Nephron progenitor cell (in vitro differentiated cells): ENCODE measurements at regions not wholly inside any gene's neighbourhood (a gene's known extent, or its start where the extent isn't known, plus 50 kb on each side); places are given as distances from the start of the nearest gene placed in this dataset.
"Not testable (repeated sequence)": the region's sequence is repeated elsewhere in the genome, so short reads cannot be mapped to it uniquely, and the experiment has no call there.

Experiments used
- DNase-seq: peaks from one replicate; pipeline ENCODE4 v3.0.0; 2021
- H3K27ac Mint-ChIP-seq: 2 replicates; pipeline ENCODE4 v1.8.0; 2021; ENCODE audit warnings: mild to moderate bottlenecking, moderate library complexity, mixed read lengths
- H3K27me3 Mint-ChIP-seq: 2 replicates; pipeline ENCODE4 v1.8.0; 2021; ENCODE audit warnings: mild to moderate bottlenecking, low read depth, mixed read lengths; ENCODE audit not compliant: poor library complexity
- H3K36me3 Mint-ChIP-seq: 2 replicates; pipeline ENCODE4 v1.8.0; 2021; ENCODE audit warnings: low read depth, mixed read lengths
- H3K4me1 Mint-ChIP-seq: 2 replicates; pipeline ENCODE4 v1.8.0; 2021; ENCODE audit warnings: mixed read lengths
- H3K4me3 Mint-ChIP-seq: 2 replicates; pipeline ENCODE4 v1.8.0; 2021; ENCODE audit warnings: mild to moderate bottlenecking, moderate library complexity, mixed read lengths
- H3K9me3 Mint-ChIP-seq: 2 replicates; pipeline ENCODE4 v1.8.0; 2021; ENCODE audit warnings: mild to moderate bottlenecking, moderate library complexity, mixed read lengths
- CTCF ChIP-seq: fragments of 200-600 bp; sonication (generic); IDR thresholded peaks from 2 replicates; pipeline ENCODE4 v1.5.0; 2021; ENCODE audit warnings: antibody characterized with exemption

- H3K27ac Mint-ChIP-seq, H3K4me3 Mint-ChIP-seq, DNase-seq, H3K4me1 Mint-ChIP-seq, H3K36me3 Mint-ChIP-seq, H3K27me3 Mint-ChIP-seq: not testable (repeated sequence)
- H3K9me3 Mint-ChIP-seq = peaks cover 55% of the 10 kb centered on the region
Measured at GRCh38 chr21:13985137-13985864, 225.5 kb downstream of the LIPI start.

GRCh38 chr21:13984728-13985127, 226.0 kb downstream of the LIPI start:
- not testable (repeated sequence) for H3K27ac Mint-ChIP-seq, H3K27me3 Mint-ChIP-seq, DNase-seq, H3K4me1 Mint-ChIP-seq, H3K4me3 Mint-ChIP-seq, H3K36me3 Mint-ChIP-seq
- H3K9me3 Mint-ChIP-seq = peaks cover 52% of the 10 kb centered on the region

GRCh38 chr21:13981176-13982087, 229.3 kb downstream of the LIPI start:
- peaks cover 35% of the 10 kb centered on the region for H3K9me3 Mint-ChIP-seq
- H3K27ac Mint-ChIP-seq, H3K27me3 Mint-ChIP-seq, H3K4me3 Mint-ChIP-seq, H3K4me1 Mint-ChIP-seq, DNase-seq, H3K36me3 Mint-ChIP-seq: not testable (repeated sequence)

GRCh38 chr21:13980115-13980662, 230.6 kb downstream of the LIPI start:
- H3K27me3 Mint-ChIP-seq, H3K4me1 Mint-ChIP-seq, H3K36me3 Mint-ChIP-seq, H3K27ac Mint-ChIP-seq, DNase-seq, H3K4me3 Mint-ChIP-seq: not testable (repeated sequence)
- peaks cover 23% of the 10 kb centered on the region for H3K9me3 Mint-ChIP-seq

GRCh38 chr21:13979608-13980007, 231.1 kb downstream of the LIPI start:
- DNase-seq, H3K27ac Mint-ChIP-seq, H3K4me3 Mint-ChIP-seq, H3K27me3 Mint-ChIP-seq, H3K4me1 Mint-ChIP-seq, H3K36me3 Mint-ChIP-seq: not testable (repeated sequence)
- H3K9me3 Mint-ChIP-seq = peaks cover 25% of the 10 kb centered on the region

GRCh38 chr21:13974582-13974981, 236.2 kb downstream of the LIPI start:
- not testable (repeated sequence) for H3K4me1 Mint-ChIP-seq, DNase-seq, H3K4me3 Mint-ChIP-seq, H3K27ac Mint-ChIP-seq, H3K27me3 Mint-ChIP-seq, H3K36me3 Mint-ChIP-seq
- H3K9me3 Mint-ChIP-seq = peaks cover 23% of the 10 kb centered on the region

- H3K36me3 Mint-ChIP-seq, H3K4me3 Mint-ChIP-seq, H3K27me3 Mint-ChIP-seq, DNase-seq, H3K27ac Mint-ChIP-seq, H3K4me1 Mint-ChIP-seq: not testable (repeated sequence)
- peaks cover 42% of the 10 kb centered on the region for H3K9me3 Mint-ChIP-seq
Measured at GRCh38 chr21:13969853-13970252, 240.9 kb downstream of the LIPI start.

- H3K4me3 Mint-ChIP-seq, H3K4me1 Mint-ChIP-seq, H3K27ac Mint-ChIP-seq, H3K36me3 Mint-ChIP-seq, DNase-seq, H3K27me3 Mint-ChIP-seq: not testable (repeated sequence)
- peaks cover 36% of the 10 kb centered on the region for H3K9me3 Mint-ChIP-seq
Measured at GRCh38 chr21:13969002-13969401, 241.8 kb downstream of the LIPI start.

GRCh38 chr21:13963259-13963658, 247.5 kb downstream of the LIPI start:
- H3K27me3 Mint-ChIP-seq, H3K4me1 Mint-ChIP-seq, H3K4me3 Mint-ChIP-seq, H3K27ac Mint-ChIP-seq, DNase-seq, H3K36me3 Mint-ChIP-seq: not testable (repeated sequence)
- peaks cover 47% of the 10 kb centered on the region for H3K9me3 Mint-ChIP-seq

GRCh38 chr21:13937236-13937635, 273.5 kb downstream of the LIPI start:
- H3K4me3 Mint-ChIP-seq = no peak overlapping the region
- no peaks in the 10 kb centered on the region for H3K27me3 Mint-ChIP-seq
- H3K9me3 Mint-ChIP-seq = peaks cover 45% of the 10 kb centered on the region
- TF ChIP-seq CTCF = no peak
- H3K27ac Mint-ChIP-seq = no peak overlapping the region
- no peaks in the 10 kb centered on the region for H3K36me3 Mint-ChIP-seq
- no peaks in the 10 kb centered on the region for H3K4me1 Mint-ChIP-seq
- DNase-seq = no peak

GRCh38 chr21:13936033-13936937, 274.5 kb downstream of the LIPI start:
- H3K27me3 Mint-ChIP-seq, H3K4me3 Mint-ChIP-seq, DNase-seq, H3K27ac Mint-ChIP-seq, H3K4me1 Mint-ChIP-seq, H3K36me3 Mint-ChIP-seq: not testable (repeated sequence)
- peaks cover 47% of the 10 kb centered on the region for H3K9me3 Mint-ChIP-seq

GRCh38 chr21:13935396-13936032, 275.2 kb downstream of the LIPI start:
- H3K4me3 Mint-ChIP-seq, H3K36me3 Mint-ChIP-seq, H3K27ac Mint-ChIP-seq, DNase-seq, H3K4me1 Mint-ChIP-seq, H3K27me3 Mint-ChIP-seq: not testable (repeated sequence)
- H3K9me3 Mint-ChIP-seq = peaks cover 53% of the 10 kb centered on the region
